HL-60 (cell line): ENCODE measurements at regions not wholly inside any gene's neighbourhood (a gene's known extent, or its start where the extent isn't known, plus 50 kb on each side); places are given as distances from the start of the nearest gene placed in this dataset.

Source experiments
- GABPA ChIP-seq: IDR thresholded peaks from 2 replicates; pipeline ENCODE4 v1.6.1; 2012; ENCODE audit warnings: low read depth
- POLR2AphosphoS5 ChIP-seq: IDR thresholded peaks from 2 replicates; pipeline ENCODE4 v1.6.1; 2012; ENCODE audit warnings: low read depth
- SPI1 ChIP-seq: IDR thresholded peaks from 2 replicates; pipeline ENCODE4 v1.6.1; 2012; ENCODE audit warnings: low read depth, mild to moderate bottlenecking, borderline replicate concordance
- TF ChIP-seq, protein P1 (sequence below): IDR thresholded peaks from one replicate; pipeline ENCODE4 v1.5.1; 2011; ENCODE audit warnings: low read length, control low read depth, inconsistent platforms; ENCODE audit not compliant: insufficient read depth
- TF ChIP-seq, protein P2 (sequence below): IDR thresholded peaks from 2 replicates; pipeline ENCODE4 v1.6.1; 2012; ENCODE audit warnings: low read depth; ENCODE audit not compliant: insufficient replicate concordance

DNA sequence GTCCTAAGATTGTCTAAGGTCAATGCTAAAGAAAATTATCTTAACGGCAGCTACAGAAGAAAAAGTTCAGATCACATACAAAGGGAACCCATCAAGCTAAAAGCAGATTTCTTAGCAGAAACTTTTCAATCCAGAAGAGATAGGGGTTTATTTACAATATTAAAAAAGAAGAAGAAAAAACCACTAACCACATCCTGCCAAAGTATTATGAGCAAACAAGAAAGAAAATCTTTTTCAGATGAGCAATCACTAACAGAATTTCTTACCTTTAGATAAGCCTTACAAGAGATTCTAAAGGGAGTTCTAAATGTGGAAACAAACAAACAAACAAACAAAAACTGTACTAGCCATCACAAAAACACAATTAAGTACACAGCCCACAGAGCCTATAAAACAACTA lies 1015.8 kb upstream of the EPHA6 start:
- TF ChIP-seq, protein P1, sequence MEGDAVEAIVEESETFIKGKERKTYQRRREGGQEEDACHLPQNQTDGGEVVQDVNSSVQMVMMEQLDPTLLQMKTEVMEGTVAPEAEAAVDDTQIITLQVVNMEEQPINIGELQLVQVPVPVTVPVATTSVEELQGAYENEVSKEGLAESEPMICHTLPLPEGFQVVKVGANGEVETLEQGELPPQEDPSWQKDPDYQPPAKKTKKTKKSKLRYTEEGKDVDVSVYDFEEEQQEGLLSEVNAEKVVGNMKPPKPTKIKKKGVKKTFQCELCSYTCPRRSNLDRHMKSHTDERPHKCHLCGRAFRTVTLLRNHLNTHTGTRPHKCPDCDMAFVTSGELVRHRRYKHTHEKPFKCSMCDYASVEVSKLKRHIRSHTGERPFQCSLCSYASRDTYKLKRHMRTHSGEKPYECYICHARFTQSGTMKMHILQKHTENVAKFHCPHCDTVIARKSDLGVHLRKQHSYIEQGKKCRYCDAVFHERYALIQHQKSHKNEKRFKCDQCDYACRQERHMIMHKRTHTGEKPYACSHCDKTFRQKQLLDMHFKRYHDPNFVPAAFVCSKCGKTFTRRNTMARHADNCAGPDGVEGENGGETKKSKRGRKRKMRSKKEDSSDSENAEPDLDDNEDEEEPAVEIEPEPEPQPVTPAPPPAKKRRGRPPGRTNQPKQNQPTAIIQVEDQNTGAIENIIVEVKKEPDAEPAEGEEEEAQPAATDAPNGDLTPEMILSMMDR: no peak
- TF ChIP-seq, protein P2, sequence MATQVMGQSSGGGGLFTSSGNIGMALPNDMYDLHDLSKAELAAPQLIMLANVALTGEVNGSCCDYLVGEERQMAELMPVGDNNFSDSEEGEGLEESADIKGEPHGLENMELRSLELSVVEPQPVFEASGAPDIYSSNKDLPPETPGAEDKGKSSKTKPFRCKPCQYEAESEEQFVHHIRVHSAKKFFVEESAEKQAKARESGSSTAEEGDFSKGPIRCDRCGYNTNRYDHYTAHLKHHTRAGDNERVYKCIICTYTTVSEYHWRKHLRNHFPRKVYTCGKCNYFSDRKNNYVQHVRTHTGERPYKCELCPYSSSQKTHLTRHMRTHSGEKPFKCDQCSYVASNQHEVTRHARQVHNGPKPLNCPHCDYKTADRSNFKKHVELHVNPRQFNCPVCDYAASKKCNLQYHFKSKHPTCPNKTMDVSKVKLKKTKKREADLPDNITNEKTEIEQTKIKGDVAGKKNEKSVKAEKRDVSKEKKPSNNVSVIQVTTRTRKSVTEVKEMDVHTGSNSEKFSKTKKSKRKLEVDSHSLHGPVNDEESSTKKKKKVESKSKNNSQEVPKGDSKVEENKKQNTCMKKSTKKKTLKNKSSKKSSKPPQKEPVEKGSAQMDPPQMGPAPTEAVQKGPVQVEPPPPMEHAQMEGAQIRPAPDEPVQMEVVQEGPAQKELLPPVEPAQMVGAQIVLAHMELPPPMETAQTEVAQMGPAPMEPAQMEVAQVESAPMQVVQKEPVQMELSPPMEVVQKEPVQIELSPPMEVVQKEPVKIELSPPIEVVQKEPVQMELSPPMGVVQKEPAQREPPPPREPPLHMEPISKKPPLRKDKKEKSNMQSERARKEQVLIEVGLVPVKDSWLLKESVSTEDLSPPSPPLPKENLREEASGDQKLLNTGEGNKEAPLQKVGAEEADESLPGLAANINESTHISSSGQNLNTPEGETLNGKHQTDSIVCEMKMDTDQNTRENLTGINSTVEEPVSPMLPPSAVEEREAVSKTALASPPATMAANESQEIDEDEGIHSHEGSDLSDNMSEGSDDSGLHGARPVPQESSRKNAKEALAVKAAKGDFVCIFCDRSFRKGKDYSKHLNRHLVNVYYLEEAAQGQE: no peak
- TF ChIP-seq SPI1 (no peak), POLR2AphosphoS5 (no peak), GABPA (no peak)
